ENCODE measurements at regions not wholly inside any gene's neighbourhood (a gene's known extent, or its start where the extent isn't known, plus 50 kb on each side); places are given as distances from the start of the nearest gene placed in this dataset.

DNA sequence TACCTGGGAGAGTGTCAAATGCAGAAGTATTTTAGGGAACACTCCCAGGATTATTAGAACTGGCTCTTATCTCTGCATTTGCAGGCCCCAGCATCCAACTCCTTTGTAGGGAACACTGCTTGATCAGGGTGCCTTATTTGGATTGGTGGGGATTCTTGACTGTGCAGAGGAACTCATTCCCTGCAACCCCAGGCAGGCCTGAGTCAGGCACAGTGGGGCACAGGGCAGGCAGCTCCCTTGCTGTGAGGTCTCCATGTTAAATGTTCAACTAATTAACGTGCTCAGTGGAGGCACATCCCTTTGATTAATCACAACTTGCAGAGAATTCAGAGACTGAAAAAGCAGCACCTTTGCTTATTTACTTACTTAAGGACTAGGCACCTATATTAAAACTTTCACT lies 102.3 kb upstream of the TENM4 start:
- ATAC-seq: no peak
- TF ChIP-seq PPARA (CRISPR knock-in tag; IDR thresholded peaks at IDR 0.05; ENCODE audit: borderline replicate concordance) (no peak), ESRRG (CRISPR knock-in tag; IDR thresholded peaks at IDR 0.05) (no peak), CSDC2 (CRISPR knock-in tag; IDR thresholded peaks at IDR 0.05) (no peak), ZFP30 (CRISPR knock-in tag; IDR thresholded peaks at IDR 0.05) (no peak)
- TF ChIP-seq, protein P1, sequence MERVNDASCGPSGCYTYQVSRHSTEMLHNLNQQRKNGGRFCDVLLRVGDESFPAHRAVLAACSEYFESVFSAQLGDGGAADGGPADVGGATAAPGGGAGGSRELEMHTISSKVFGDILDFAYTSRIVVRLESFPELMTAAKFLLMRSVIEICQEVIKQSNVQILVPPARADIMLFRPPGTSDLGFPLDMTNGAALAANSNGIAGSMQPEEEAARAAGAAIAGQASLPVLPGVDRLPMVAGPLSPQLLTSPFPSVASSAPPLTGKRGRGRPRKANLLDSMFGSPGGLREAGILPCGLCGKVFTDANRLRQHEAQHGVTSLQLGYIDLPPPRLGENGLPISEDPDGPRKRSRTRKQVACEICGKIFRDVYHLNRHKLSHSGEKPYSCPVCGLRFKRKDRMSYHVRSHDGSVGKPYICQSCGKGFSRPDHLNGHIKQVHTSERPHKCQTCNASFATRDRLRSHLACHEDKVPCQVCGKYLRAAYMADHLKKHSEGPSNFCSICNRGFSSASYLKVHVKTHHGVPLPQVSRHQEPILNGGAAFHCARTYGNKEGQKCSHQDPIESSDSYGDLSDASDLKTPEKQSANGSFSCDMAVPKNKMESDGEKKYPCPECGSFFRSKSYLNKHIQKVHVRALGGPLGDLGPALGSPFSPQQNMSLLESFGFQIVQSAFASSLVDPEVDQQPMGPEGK (CRISPR knock-in tag; IDR thresholded peaks at IDR 0.05; ENCODE audit: borderline replicate concordance): no peak

DNA sequence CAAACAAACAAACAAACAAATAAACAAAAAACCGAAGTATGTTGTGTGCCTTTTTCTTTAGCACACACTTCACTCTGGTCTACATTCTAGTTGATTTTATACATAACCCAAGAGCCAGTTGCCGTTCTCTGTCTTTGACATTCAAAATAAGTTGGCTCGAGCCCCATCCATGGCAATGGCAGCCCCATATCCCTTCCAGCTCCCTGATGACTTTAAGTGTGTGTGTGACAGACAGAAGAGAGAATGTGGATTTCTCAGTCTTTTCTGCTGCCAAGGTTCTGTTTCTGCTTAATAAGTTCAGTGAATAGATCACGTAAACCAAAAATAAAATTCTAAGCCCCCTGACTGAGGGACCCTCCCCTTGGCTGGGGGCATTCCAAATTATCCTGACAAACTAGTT lies 100.6 kb upstream of the TENM4 start:
- ATAC-seq: no peak
- TF ChIP-seq TCF4 (CRISPR knock-in tag; IDR thresholded peaks at IDR 0.05; ENCODE audit: borderline replicate concordance): no peak
- no peak for TF ChIP-seq ISL1 (CRISPR knock-in tag; IDR thresholded peaks at IDR 0.05)
- TF ChIP-seq, protein P1 (CRISPR knock-in tag; IDR thresholded peaks at IDR 0.05; ENCODE audit: borderline replicate concordance): no peak
- no peak for TF ChIP-seq PPARA (CRISPR knock-in tag; IDR thresholded peaks at IDR 0.05; ENCODE audit: borderline replicate concordance)
- TF ChIP-seq RARB (CRISPR knock-in tag; IDR thresholded peaks at IDR 0.05): no peak
- TF ChIP-seq, protein P2, sequence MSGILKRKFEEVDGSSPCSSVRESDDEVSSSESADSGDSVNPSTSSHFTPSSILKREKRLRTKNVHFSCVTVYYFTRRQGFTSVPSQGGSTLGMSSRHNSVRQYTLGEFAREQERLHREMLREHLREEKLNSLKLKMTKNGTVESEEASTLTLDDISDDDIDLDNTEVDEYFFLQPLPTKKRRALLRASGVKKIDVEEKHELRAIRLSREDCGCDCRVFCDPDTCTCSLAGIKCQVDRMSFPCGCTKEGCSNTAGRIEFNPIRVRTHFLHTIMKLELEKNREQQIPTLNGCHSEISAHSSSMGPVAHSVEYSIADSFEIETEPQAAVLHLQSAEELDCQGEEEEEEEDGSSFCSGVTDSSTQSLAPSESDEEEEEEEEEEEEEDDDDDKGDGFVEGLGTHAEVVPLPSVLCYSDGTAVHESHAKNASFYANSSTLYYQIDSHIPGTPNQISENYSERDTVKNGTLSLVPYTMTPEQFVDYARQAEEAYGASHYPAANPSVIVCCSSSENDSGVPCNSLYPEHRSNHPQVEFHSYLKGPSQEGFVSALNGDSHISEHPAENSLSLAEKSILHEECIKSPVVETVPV (CRISPR knock-in tag; IDR thresholded peaks at IDR 0.05): no peak
- TF ChIP-seq ZFP3 (CRISPR knock-in tag; IDR thresholded peaks at IDR 0.05): no peak
- TF ChIP-seq GLIS3 (CRISPR knock-in tag; IDR thresholded peaks at IDR 0.05): no peak
- no peak for TF ChIP-seq ARNTL (CRISPR knock-in tag; IDR thresholded peaks at IDR 0.05; ENCODE audit: borderline replicate concordance, low read depth)
- no peak for TF ChIP-seq SNAI2 (CRISPR knock-in tag; IDR thresholded peaks at IDR 0.05)
- no peak for TF ChIP-seq TOX (CRISPR knock-in tag; IDR thresholded peaks at IDR 0.05; ENCODE audit: borderline replicate concordance)

GRCh38 chr11:79538775-79539174 lies 97.9 kb upstream of the TENM4 start:
- ATAC-seq: no peak
- TF ChIP-seq ZC3H10 (CRISPR knock-in tag; IDR thresholded peaks at IDR 0.05) (no peak), GLIS3 (CRISPR knock-in tag; IDR thresholded peaks at IDR 0.05) (no peak), ZNF70 (CRISPR knock-in tag; IDR thresholded peaks at IDR 0.05) (no peak), ESRRG (CRISPR knock-in tag; IDR thresholded peaks at IDR 0.05) (no peak), ARNTL (CRISPR knock-in tag; IDR thresholded peaks at IDR 0.05; ENCODE audit: borderline replicate concordance, low read depth) (no peak), PPARA (CRISPR knock-in tag; IDR thresholded peaks at IDR 0.05; ENCODE audit: borderline replicate concordance) (no peak), ZNF565 (CRISPR knock-in tag; conservative IDR thresholded peaks at IDR 0.05; ENCODE audit: low read depth) (no peak), OSR1 (CRISPR knock-in tag; IDR thresholded peaks at IDR 0.05) (no peak), POU6F1 (CRISPR knock-in tag; IDR thresholded peaks at IDR 0.05; ENCODE audit: borderline replicate concordance, low read depth) (no peak), TOX (CRISPR knock-in tag; IDR thresholded peaks at IDR 0.05; ENCODE audit: borderline replicate concordance) (no peak), ISL1 (CRISPR knock-in tag; IDR thresholded peaks at IDR 0.05) (no peak), ZNF8 (CRISPR knock-in tag; IDR thresholded peaks at IDR 0.05) (no peak), RARB (CRISPR knock-in tag; IDR thresholded peaks at IDR 0.05) (no peak), ZFP30 (CRISPR knock-in tag; IDR thresholded peaks at IDR 0.05) (no peak), CSDC2 (CRISPR knock-in tag; IDR thresholded peaks at IDR 0.05) (no peak)
- TF ChIP-seq, protein P3, sequence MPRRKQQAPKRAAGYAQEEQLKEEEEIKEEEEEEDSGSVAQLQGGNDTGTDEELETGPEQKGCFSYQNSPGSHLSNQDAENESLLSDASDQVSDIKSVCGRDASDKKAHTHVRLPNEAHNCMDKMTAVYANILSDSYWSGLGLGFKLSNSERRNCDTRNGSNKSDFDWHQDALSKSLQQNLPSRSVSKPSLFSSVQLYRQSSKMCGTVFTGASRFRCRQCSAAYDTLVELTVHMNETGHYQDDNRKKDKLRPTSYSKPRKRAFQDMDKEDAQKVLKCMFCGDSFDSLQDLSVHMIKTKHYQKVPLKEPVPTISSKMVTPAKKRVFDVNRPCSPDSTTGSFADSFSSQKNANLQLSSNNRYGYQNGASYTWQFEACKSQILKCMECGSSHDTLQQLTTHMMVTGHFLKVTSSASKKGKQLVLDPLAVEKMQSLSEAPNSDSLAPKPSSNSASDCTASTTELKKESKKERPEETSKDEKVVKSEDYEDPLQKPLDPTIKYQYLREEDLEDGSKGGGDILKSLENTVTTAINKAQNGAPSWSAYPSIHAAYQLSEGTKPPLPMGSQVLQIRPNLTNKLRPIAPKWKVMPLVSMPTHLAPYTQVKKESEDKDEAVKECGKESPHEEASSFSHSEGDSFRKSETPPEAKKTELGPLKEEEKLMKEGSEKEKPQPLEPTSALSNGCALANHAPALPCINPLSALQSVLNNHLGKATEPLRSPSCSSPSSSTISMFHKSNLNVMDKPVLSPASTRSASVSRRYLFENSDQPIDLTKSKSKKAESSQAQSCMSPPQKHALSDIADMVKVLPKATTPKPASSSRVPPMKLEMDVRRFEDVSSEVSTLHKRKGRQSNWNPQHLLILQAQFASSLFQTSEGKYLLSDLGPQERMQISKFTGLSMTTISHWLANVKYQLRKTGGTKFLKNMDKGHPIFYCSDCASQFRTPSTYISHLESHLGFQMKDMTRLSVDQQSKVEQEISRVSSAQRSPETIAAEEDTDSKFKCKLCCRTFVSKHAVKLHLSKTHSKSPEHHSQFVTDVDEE (CRISPR knock-in tag; IDR thresholded peaks at IDR 0.05): no peak
- TF ChIP-seq, protein P4, sequence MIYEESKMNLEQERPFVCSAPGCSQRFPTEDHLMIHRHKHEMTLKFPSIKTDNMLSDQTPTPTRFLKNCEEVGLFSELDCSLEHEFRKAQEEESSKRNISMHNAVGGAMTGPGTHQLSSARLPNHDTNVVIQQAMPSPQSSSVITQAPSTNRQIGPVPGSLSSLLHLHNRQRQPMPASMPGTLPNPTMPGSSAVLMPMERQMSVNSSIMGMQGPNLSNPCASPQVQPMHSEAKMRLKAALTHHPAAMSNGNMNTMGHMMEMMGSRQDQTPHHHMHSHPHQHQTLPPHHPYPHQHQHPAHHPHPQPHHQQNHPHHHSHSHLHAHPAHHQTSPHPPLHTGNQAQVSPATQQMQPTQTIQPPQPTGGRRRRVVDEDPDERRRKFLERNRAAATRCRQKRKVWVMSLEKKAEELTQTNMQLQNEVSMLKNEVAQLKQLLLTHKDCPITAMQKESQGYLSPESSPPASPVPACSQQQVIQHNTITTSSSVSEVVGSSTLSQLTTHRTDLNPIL (CRISPR knock-in tag; IDR thresholded peaks at IDR 0.05; ENCODE audit: low read depth): no peak
- TF ChIP-seq, protein P2 (CRISPR knock-in tag; IDR thresholded peaks at IDR 0.05): no peak

Measured in SK-N-SH treated with all-trans-retinoic acid at 6 μM for 48 hours (cell line).